ENCODE measurements at regions not wholly inside any gene's neighbourhood (a gene's known extent, or its start where the extent isn't known, plus 50 kb on each side); places are given as distances from the start of the nearest gene placed in this dataset.

DNA sequence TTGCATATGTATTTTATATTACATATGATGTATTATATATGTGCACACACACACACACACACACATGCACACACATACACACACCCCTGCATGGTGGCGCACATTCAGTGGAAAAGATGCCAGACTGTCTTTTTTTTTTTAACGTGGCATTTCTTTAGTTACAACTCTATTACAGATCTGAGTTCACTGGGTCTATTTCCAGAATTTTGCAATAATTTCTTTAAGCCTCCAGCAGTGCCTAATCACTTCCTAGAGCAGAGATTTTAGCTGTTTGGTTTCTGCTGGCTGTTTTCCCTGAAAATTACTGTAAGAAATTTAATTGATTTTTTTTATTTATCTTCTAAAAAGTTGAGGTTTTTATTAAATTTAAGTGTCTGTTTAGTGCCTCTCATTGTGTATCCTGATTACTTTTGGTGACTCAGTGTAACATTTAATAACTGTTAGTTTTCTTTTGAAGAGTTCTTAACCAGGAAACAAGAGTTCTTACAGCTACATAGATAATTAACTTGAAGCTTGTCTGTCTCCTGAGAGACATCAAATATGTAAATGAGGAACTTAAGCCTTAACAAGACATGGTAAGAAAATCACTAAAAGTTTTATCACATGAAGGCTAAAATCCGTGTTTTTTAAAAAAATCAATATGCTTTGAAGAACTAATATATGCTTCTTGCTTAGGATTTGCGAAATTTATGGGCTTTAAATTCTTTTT lies 232.0 kb downstream of the MDFIC start:
- Histone ChIP-seq H3K9ac (ENCODE audit: low read length) (no peak overlapping the region), H3K27ac (ENCODE audit: low read depth, low read length) (no peak overlapping the region), H3K27me3 (ENCODE audit: control insufficient read depth, insufficient read depth, low read length) (no peaks in the 10 kb centered on the region), H3K4me3 (ENCODE audit: low read depth, low read length) (no peak overlapping the region), H3K9me3 (ENCODE audit: control insufficient read depth, insufficient read depth, low read depth, low read length) (no peaks in the 10 kb centered on the region), H3K4me1 (ENCODE audit: control insufficient read depth, insufficient read depth, low read length) (peaks cover 7% of the 10 kb centered on the region; the same call in 1 of the 2 replicates), H3K36me3 (ENCODE audit: control insufficient read depth, insufficient read depth, low read length) (no peaks in the 10 kb centered on the region)

- peaks cover 7% of the 10 kb centered on the region; the same call in 1 of the 2 replicates for H3K4me1 ChIP-seq (ENCODE audit: control insufficient read depth, insufficient read depth, low read length)
- H3K9me3 ChIP-seq (ENCODE audit: control insufficient read depth, insufficient read depth, low read depth, low read length): no peaks in the 10 kb centered on the region
- H3K9ac ChIP-seq (ENCODE audit: low read length): no peak overlapping the region
- no peak overlapping the region for H3K4me3 ChIP-seq (ENCODE audit: low read depth, low read length)
- H3K27ac ChIP-seq (ENCODE audit: low read depth, low read length): no peak overlapping the region
- H3K36me3 ChIP-seq (ENCODE audit: control insufficient read depth, insufficient read depth, low read length): no peaks in the 10 kb centered on the region
- no peaks in the 10 kb centered on the region for H3K27me3 ChIP-seq (ENCODE audit: control insufficient read depth, insufficient read depth, low read length)
These were observed 231.3 kb downstream of the MDFIC start for GRCh38 chr7:115153176-115153575.

DNA sequence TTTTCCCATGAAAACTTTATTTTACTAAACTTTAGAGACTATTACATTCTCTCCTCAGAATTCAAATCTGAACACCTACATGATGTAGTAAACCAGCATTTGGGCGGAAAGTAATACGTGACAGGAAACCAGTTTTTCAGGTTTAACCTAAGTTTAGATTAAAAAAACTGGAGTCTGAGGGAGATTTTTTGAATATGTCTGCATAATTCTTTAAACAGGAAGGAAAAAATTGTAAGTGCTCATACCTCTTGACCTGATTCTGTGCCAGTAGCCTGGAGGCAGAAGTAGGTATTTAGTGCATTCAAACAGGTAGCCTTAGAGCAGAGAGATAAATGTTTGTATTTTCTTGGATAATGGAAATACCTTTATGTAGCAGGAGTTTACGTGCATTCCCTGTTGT lies 224.3 kb downstream of the MDFIC start:
- no peak overlapping the region for H3K4me3 ChIP-seq (ENCODE audit: low read depth, low read length)
- H3K27me3 ChIP-seq (ENCODE audit: control insufficient read depth, insufficient read depth, low read length): no peaks in the 10 kb centered on the region
- no peaks in the 10 kb centered on the region for H3K36me3 ChIP-seq (ENCODE audit: control insufficient read depth, insufficient read depth, low read length)
- no peak overlapping the region for H3K27ac ChIP-seq (ENCODE audit: low read depth, low read length)
- H3K9me3 ChIP-seq (ENCODE audit: control insufficient read depth, insufficient read depth, low read depth, low read length): no peaks in the 10 kb centered on the region
- no peaks in the 10 kb centered on the region for H3K4me1 ChIP-seq (ENCODE audit: control insufficient read depth, insufficient read depth, low read length)
- no peak overlapping the region for H3K9ac ChIP-seq (ENCODE audit: low read length)

DNA sequence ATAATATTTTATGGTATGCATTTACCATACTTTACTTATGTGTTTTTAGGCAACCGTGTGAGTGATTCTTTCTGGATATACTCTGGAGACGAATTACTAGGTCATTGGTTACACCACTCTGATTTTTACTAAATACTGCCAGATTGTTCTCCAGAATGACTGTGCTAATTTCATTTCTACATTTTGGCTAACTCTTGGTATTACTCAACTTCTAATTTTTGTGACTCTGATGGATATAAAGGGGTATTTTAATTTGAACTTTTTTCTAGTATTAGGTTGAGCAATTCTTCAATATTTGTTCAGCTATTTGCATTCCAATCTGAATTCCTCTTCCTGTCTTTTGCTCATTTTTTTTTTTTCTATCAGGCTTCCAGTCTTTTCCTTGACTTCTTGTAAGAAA lies 223.6 kb downstream of the MDFIC start:
- Histone ChIP-seq H3K27me3 (ENCODE audit: control insufficient read depth, insufficient read depth, low read length) (no peaks in the 10 kb centered on the region), H3K4me1 (ENCODE audit: control insufficient read depth, insufficient read depth, low read length) (no peaks in the 10 kb centered on the region), H3K4me3 (ENCODE audit: low read depth, low read length) (no peak overlapping the region), H3K27ac (ENCODE audit: low read depth, low read length) (no peak overlapping the region), H3K36me3 (ENCODE audit: control insufficient read depth, insufficient read depth, low read length) (no peaks in the 10 kb centered on the region), H3K9me3 (ENCODE audit: control insufficient read depth, insufficient read depth, low read depth, low read length) (no peaks in the 10 kb centered on the region), H3K9ac (ENCODE audit: low read length) (no peak overlapping the region)

DNA sequence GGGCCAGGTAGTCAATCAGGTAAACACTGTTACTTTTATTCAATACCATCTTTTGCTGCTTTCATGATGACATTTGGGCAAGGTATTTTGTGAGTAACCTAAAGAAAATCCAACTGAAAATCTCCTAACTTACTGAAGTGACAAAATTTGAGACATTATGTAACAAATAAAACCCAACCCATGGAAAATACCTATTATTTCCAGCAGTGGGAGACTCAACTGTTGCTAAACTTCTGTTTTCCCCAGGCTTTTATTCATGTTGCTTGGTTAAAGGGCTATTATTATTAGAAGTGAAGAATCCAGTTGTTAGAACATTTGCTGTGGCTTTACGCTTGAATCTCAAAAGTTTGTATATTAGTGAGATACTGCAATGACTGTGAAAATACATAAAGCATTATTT lies 215.9 kb downstream of the MDFIC start:
- no peak overlapping the region for H3K9ac ChIP-seq (ENCODE audit: low read length)
- H3K27me3 ChIP-seq (ENCODE audit: control insufficient read depth, insufficient read depth, low read length): no peaks in the 10 kb centered on the region
- no peak overlapping the region for H3K27ac ChIP-seq (ENCODE audit: low read depth, low read length)
- peaks cover 9% of the 10 kb centered on the region for H3K4me1 ChIP-seq (ENCODE audit: control insufficient read depth, insufficient read depth, low read length)
- no peaks in the 10 kb centered on the region for H3K36me3 ChIP-seq (ENCODE audit: control insufficient read depth, insufficient read depth, low read length)
- H3K9me3 ChIP-seq (ENCODE audit: control insufficient read depth, insufficient read depth, low read depth, low read length): no peaks in the 10 kb centered on the region
- H3K4me3 ChIP-seq (ENCODE audit: low read depth, low read length): no peak overlapping the region

- Histone ChIP-seq H3K36me3 (ENCODE audit: control insufficient read depth, insufficient read depth, low read length) (no peaks in the 10 kb centered on the region), H3K4me3 (ENCODE audit: low read depth, low read length) (no peak overlapping the region), H3K9ac (ENCODE audit: low read length) (no peak overlapping the region), H3K27ac (ENCODE audit: low read depth, low read length) (no peak overlapping the region), H3K27me3 (ENCODE audit: control insufficient read depth, insufficient read depth, low read length) (no peaks in the 10 kb centered on the region), H3K9me3 (ENCODE audit: control insufficient read depth, insufficient read depth, low read depth, low read length) (no peaks in the 10 kb centered on the region), H3K4me1 (ENCODE audit: control insufficient read depth, insufficient read depth, low read length) (peaks cover 9% of the 10 kb centered on the region)
These were observed 215.0 kb downstream of the MDFIC start for GRCh38 chr7:115136796-115137443.

DNA sequence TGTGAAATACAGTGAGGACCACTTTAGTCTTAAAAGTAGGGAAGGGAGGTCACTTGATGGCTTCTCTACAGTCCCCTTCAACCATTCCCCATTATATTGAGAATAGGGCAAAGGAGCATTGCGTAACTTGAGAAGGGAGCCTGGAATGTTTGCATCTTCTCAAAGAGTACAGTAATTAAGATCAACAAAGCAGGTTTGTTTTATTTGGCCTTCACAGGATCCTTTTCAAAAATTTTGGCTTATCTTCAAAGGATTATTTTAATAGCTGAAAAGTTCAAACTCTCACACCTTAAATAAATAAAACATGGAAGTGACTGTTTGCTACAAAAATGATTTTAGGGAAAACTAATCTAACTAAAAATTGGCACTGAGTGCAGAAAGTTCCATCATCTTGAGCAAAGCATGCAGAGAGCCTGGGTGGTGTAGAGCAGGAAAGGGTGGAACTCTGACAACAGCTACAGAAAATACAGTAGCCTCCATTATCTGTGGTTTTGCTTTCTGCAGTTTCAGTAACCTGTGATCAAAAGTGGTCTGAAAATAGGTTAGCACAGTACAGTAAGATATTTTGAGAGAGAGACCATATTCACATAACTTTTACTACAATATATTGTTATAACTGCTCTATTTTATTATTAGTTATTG lies 214.0 kb downstream of the MDFIC start:
- Histone ChIP-seq H3K36me3 (ENCODE audit: control insufficient read depth, insufficient read depth, low read length) (no peaks in the 10 kb centered on the region), H3K27ac (ENCODE audit: low read depth, low read length) (no peak overlapping the region), H3K9ac (ENCODE audit: low read length) (no peak overlapping the region), H3K4me3 (ENCODE audit: low read depth, low read length) (no peak overlapping the region), H3K4me1 (ENCODE audit: control insufficient read depth, insufficient read depth, low read length) (peaks cover 9% of the 10 kb centered on the region), H3K9me3 (ENCODE audit: control insufficient read depth, insufficient read depth, low read depth, low read length) (no peaks in the 10 kb centered on the region), H3K27me3 (ENCODE audit: control insufficient read depth, insufficient read depth, low read length) (no peaks in the 10 kb centered on the region)

- Histone ChIP-seq H3K4me3 (ENCODE audit: low read depth, low read length) (no peak overlapping the region), H3K36me3 (ENCODE audit: control insufficient read depth, insufficient read depth, low read length) (no peaks in the 10 kb centered on the region), H3K9ac (ENCODE audit: low read length) (no peak overlapping the region), H3K4me1 (ENCODE audit: control insufficient read depth, insufficient read depth, low read length) (peaks cover 9% of the 10 kb centered on the region), H3K9me3 (ENCODE audit: control insufficient read depth, insufficient read depth, low read depth, low read length) (no peaks in the 10 kb centered on the region), H3K27me3 (ENCODE audit: control insufficient read depth, insufficient read depth, low read length) (no peaks in the 10 kb centered on the region), H3K27ac (ENCODE audit: low read depth, low read length) (no peak overlapping the region)
These were observed 213.3 kb downstream of the MDFIC start for GRCh38 chr7:115135146-115135545.

DNA sequence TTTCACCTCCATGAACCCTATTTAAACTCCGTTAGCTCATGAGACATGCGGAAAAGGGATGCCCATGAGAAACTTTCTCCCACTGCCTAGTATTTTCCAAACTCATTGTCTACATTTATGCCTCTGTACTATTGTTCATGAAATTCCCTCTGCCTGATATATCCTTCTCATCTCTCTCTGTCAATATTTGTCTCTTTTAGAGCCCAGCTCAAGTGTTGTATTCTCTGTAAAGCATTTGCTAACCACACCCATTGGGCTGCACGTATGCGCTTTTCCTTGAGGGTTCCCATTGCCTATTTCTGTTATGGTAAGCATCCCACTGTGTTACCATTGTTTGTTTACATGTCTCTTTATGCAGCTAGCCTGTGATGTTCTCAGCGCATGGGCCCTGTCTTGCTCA lies 211.4 kb downstream of the MDFIC start:
- Histone ChIP-seq H3K9ac (ENCODE audit: low read length) (no peak overlapping the region), H3K4me1 (ENCODE audit: control insufficient read depth, insufficient read depth, low read length) (peaks cover 9% of the 10 kb centered on the region), H3K36me3 (ENCODE audit: control insufficient read depth, insufficient read depth, low read length) (no peaks in the 10 kb centered on the region), H3K27ac (ENCODE audit: low read depth, low read length) (no peak overlapping the region), H3K27me3 (ENCODE audit: control insufficient read depth, insufficient read depth, low read length) (no peaks in the 10 kb centered on the region), H3K9me3 (ENCODE audit: control insufficient read depth, insufficient read depth, low read depth, low read length) (no peaks in the 10 kb centered on the region), H3K4me3 (ENCODE audit: low read depth, low read length) (no peak overlapping the region)

DNA sequence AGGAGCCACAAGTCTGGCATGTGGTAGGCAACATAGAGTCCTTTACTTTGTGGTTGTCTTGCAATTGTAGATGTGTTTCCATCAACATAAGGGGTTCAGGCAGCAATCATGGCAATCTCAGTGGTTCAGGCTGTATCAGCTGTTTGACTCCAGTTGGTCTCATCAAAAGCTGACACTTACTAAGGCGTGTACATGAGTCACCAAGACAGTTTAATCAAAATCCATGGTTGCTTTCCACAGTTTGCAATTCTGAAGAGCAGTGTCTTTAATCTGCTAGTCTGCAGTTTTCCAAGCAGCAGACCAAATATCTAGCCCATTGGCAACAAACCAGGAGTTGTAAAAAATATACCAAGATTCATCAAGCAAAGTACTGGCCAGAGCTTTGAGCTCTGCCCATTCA lies 210.2 kb downstream of the MDFIC start:
- no peak overlapping the region for H3K27ac ChIP-seq (ENCODE audit: low read depth, low read length)
- no peaks in the 10 kb centered on the region for H3K36me3 ChIP-seq (ENCODE audit: control insufficient read depth, insufficient read depth, low read length)
- H3K9ac ChIP-seq (ENCODE audit: low read length): no peak overlapping the region
- H3K27me3 ChIP-seq (ENCODE audit: control insufficient read depth, insufficient read depth, low read length): no peaks in the 10 kb centered on the region
- peaks cover 9% of the 10 kb centered on the region for H3K4me1 ChIP-seq (ENCODE audit: control insufficient read depth, insufficient read depth, low read length)
- no peaks in the 10 kb centered on the region for H3K9me3 ChIP-seq (ENCODE audit: control insufficient read depth, insufficient read depth, low read depth, low read length)
- no peak overlapping the region for H3K4me3 ChIP-seq (ENCODE audit: low read depth, low read length)

DNA sequence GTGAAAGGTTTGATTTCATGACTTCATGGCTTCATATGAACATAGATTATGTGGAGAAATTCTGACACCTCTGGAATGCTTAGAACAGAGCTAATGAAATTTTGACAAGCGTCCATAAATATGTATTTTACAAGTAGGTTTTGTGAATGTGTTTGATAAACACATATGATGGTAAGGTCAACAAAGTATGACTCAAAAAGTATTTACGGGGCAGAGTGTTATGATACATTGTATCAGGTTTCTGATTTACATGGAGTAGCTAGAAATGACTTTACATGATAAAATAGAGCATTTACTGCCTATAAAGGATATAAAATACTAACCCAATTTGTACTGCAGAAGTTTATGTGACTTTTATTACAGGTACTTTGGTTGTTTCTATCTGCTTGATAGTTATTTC lies 206.3 kb downstream of the MDFIC start:
- no peak overlapping the region for H3K4me3 ChIP-seq (ENCODE audit: low read depth, low read length)
- H3K27ac ChIP-seq (ENCODE audit: low read depth, low read length): no peak overlapping the region
- no peaks in the 10 kb centered on the region for H3K36me3 ChIP-seq (ENCODE audit: control insufficient read depth, insufficient read depth, low read length)
- H3K9me3 ChIP-seq (ENCODE audit: control insufficient read depth, insufficient read depth, low read depth, low read length): no peaks in the 10 kb centered on the region
- H3K9ac ChIP-seq (ENCODE audit: low read length): no peak overlapping the region
- no peaks in the 10 kb centered on the region for H3K27me3 ChIP-seq (ENCODE audit: control insufficient read depth, insufficient read depth, low read length)
- H3K4me1 ChIP-seq (ENCODE audit: control insufficient read depth, insufficient read depth, low read length): 0 out of 2 replicates have a peak, but pooled peaks cover 4% of the 10 kb centered on the region

All from HUES6 (cell line).